ENCODE measurements at regions not wholly inside any gene's neighbourhood (a gene's known extent, or its start where the extent isn't known, plus 50 kb on each side); places are given as distances from the start of the nearest gene placed in this dataset.
"Not testable (repeated sequence)": the region's sequence is repeated elsewhere in the genome, so short reads cannot be mapped to it uniquely, and the experiment has no call there.

DNA sequence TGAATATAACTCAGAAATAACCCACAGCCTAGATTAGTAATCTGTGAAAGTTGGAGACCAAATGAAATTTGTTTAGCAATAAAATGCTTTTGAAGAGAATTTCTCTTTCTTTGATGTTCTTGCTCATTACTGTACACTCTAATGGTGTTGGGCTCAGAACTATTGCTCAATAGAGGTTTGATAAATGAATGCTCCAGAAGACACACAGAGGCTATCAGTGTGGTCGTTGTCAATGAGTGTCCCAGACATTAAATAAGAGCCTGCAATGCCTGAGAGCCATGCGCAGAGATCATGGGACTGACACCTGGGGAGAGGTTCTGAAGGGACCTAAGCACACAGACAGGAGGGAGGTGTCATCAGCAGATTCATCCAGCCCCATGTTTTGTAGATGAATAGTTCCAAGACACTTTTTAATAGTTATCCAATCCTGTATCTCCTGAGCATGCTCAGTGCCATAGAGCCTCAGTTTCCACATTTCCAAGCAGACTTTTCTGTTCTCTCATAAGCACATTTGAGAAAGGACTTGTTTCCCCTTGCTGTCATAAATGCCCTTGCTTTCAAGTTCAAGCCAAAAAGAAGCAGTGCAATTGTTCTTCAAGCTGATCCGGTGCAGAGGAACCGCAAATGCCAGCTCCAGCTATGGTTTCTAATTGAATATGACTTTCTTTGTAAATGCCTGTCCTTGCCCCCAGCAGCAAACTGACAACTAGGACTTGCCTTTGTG lies 306.2 kb upstream of the PLGLB1 start:
- TF ChIP-seq CTCF (tag by site-specific recombination; IDR thresholded peaks at IDR 0.05); ZNF138 (tag by site-specific recombination; IDR thresholded peaks at IDR 0.05; ENCODE audit: borderline replicate concordance); ZEB2 (tag by site-specific recombination; IDR thresholded peaks at IDR 0.05); ZNF654 (tag by site-specific recombination; IDR thresholded peaks at IDR 0.05; ENCODE audit: low read depth); PRDM10 (tag by site-specific recombination; IDR thresholded peaks at IDR 0.05); ZXDB (tag by site-specific recombination; IDR thresholded peaks at IDR 0.05); ZNF792 (tag by site-specific recombination; IDR thresholded peaks at IDR 0.05); ZNF221 (tag by site-specific recombination; IDR thresholded peaks at IDR 0.05; ENCODE audit: borderline replicate concordance); ZFHX2 (tag by site-specific recombination; conservative IDR thresholded peaks at IDR 0.05); PRDM1 (tag by site-specific recombination; IDR thresholded peaks at IDR 0.05): not testable (repeated sequence)
- TF ChIP-seq, protein P1, sequence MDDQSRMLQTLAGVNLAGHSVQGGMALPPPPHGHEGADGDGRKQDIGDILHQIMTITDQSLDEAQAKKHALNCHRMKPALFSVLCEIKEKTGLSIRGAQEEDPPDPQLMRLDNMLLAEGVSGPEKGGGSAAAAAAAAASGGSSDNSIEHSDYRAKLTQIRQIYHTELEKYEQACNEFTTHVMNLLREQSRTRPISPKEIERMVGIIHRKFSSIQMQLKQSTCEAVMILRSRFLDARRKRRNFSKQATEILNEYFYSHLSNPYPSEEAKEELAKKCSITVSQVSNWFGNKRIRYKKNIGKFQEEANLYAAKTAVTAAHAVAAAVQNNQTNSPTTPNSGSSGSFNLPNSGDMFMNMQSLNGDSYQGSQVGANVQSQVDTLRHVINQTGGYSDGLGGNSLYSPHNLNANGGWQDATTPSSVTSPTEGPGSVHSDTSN (CRISPR knock-in tag; IDR thresholded peaks at IDR 0.05), result not testable (repeated sequence)
